CD14-positive monocyte (primary cell): ENCODE measurements at regions not wholly inside any gene's neighbourhood (a gene's known extent, or its start where the extent isn't known, plus 50 kb on each side); places are given as distances from the start of the nearest gene placed in this dataset.

Experiments
- DNase-seq, 3 donors: peaks; one replicate each; pipeline ENCODE4 v3.0.0-alpha.2; 2011 to 2022
- H2AFZ ChIP-seq: 2 replicates; pipeline ENCODE4 v1.6.0; 2012; ENCODE audit warnings: mild to moderate bottlenecking, low read depth, low read length, inconsistent platforms; ENCODE audit not compliant: insufficient read depth, poor library complexity, severe bottlenecking
- H3K27ac ChIP-seq, 2 donors: 1 replicate in 1 of 2; 2 replicates in 1 of 2; pipeline ENCODE4 v1.5.1; 2012 to 2013; ENCODE audit warnings: low read length in 2 of 2, control low read depth in 1 of 2, inconsistent platforms in 1 of 2, low read depth in 1 of 2, mild to moderate bottlenecking in 1 of 2
- H3K27me3 ChIP-seq, 2 donors: one replicate each; pipeline versions ENCODE4 v1.6.0 to v1.6.1; 2011 to 2013; ENCODE audit warnings: low read length in 2 of 2; ENCODE audit not compliant: control insufficient read depth in 2 of 2, insufficient read depth in 2 of 2
- H3K36me3 ChIP-seq, 2 donors: replicated peaks in 1 of 2; 1 replicate in 1 of 2; 2 replicates in 1 of 2; pipeline versions ENCODE4 v1.5.1 to v1.6.1; 2012 to 2013; ENCODE audit warnings: low read length in 2 of 2, control low read depth in 1 of 2, inconsistent platforms in 1 of 2, mild to moderate bottlenecking in 1 of 2; ENCODE audit not compliant: insufficient read depth in 2 of 2, control insufficient read depth in 1 of 2
- H3K4me1 ChIP-seq, 2 donors: 1 replicate in 1 of 2; 2 replicates in 1 of 2; pipeline versions ENCODE4 v1.5.1 to v1.6.1; 2012 to 2013; ENCODE audit warnings: low read length in 2 of 2, control low read depth in 1 of 2, inconsistent platforms in 1 of 2, mild to moderate bottlenecking in 1 of 2, moderate library complexity in 1 of 2; ENCODE audit not compliant: insufficient read depth in 2 of 2, control insufficient read depth in 1 of 2
- H3K4me2 ChIP-seq: replicated peaks from 2 replicates; pipeline ENCODE3; 2012; ENCODE audit warnings: low read length, moderate library complexity, mild to moderate bottlenecking; ENCODE audit not compliant: poor library complexity, severe bottlenecking; ENCODE audit errors: extremely low read depth
- H3K4me3 ChIP-seq, 3 experiments: fragments of 200-600 bp in 1 of 3; sonication (generic) in 1 of 3; replicated peaks in 1 of 3; 1 replicate in 2 of 3; 2 replicates in 1 of 3; pipeline ENCODE4 v1.5.1; 2011 to 2013; ENCODE audit warnings: low read length in 3 of 3, mild to moderate bottlenecking in 3 of 3, control low read depth in 2 of 3, low read depth in 2 of 3, inconsistent platforms in 1 of 3, moderate library complexity in 1 of 3
- H3K79me2 ChIP-seq: 2 replicates; pipeline ENCODE4 v1.6.0; 2012; ENCODE audit warnings: mild to moderate bottlenecking, control low read depth, inconsistent platforms, low read length, moderate library complexity; ENCODE audit not compliant: insufficient read depth
- H3K9ac ChIP-seq: 2 replicates; pipeline ENCODE4 v1.6.0; 2017; ENCODE audit warnings: low read length, mild to moderate bottlenecking; ENCODE audit not compliant: insufficient read depth, poor library complexity, severe bottlenecking
- H3K9me3 ChIP-seq, 2 donors: replicated peaks in 1 of 2; 1 replicate in 1 of 2; 2 replicates in 1 of 2; pipeline versions ENCODE4 v1.5.1 to v1.6.1; 2012 to 2013; ENCODE audit warnings: low read length in 2 of 2, control low read depth in 1 of 2; ENCODE audit not compliant: control insufficient read depth in 1 of 2, insufficient read depth in 1 of 2
- H4K20me1 ChIP-seq: 2 replicates; pipeline ENCODE4 v1.6.0; 2012; ENCODE audit warnings: mild to moderate bottlenecking, low read length, control low read depth, moderate library complexity; ENCODE audit not compliant: insufficient read depth
- H3K27ac Mint-ChIP-seq, 7 donors: one replicate each; pipeline ENCODE4 v1.8.0; 2020; ENCODE audit warnings: mild to moderate bottlenecking in 7 of 7, mixed read lengths in 7 of 7, moderate library complexity in 6 of 7, inconsistent platforms in 2 of 7
- H3K27me3 Mint-ChIP-seq, 3 donors: one replicate each; pipeline ENCODE4 v1.8.0; 2021 to 2022; ENCODE audit warnings: low read depth in 3 of 3, mild to moderate bottlenecking in 3 of 3, mixed read lengths in 3 of 3, moderate library complexity in 3 of 3, inconsistent platforms in 1 of 3
- H3K36me3 Mint-ChIP-seq, 2 donors: one replicate each; pipeline ENCODE4 v1.8.0; 2020; ENCODE audit warnings: mixed read lengths in 2 of 2, inconsistent platforms in 1 of 2, mild to moderate bottlenecking in 1 of 2
- H3K4me1 Mint-ChIP-seq: one replicate; pipeline ENCODE4 v1.8.0; 2020; ENCODE audit warnings: mild to moderate bottlenecking, mixed read lengths
- H3K4me3 Mint-ChIP-seq, 2 donors: one replicate each; pipeline ENCODE4 v1.8.0; 2020; ENCODE audit warnings: mild to moderate bottlenecking in 2 of 2, mixed read lengths in 2 of 2, moderate library complexity in 1 of 2
- H3K9me3 Mint-ChIP-seq, 7 donors: one replicate each; pipeline ENCODE4 v1.8.0; 2020 to 2022; ENCODE audit warnings: mixed read lengths in 7 of 7, mild to moderate bottlenecking in 6 of 7, moderate library complexity in 6 of 7, inconsistent platforms in 2 of 7
- WGBS: methylation state at CpG from one replicate; pipeline ENCODE4 v1.1.5; 2013; ENCODE audit warnings: missing lambda C conversion rate; ENCODE audit not compliant: insufficient coverage; 5-methylcytosine and 5-hydroxymethylcytosine counted together
- intact Hi-C, 2 donors: fragments of 100-400 bp; cut with micrococcal nuclease; formaldehyde crosslinking; loops; one replicate each; pipeline versions ENCODE4 v1.15.0 to v1.15.1; 2023
- TF ChIP-seq, protein P1 (sequence below): fragments of 200-600 bp; IDR thresholded peaks from one replicate; pipeline ENCODE4 v1.8.0; 2022; ENCODE audit warnings: antibody characterized with exemption, mild to moderate bottlenecking

DNA sequence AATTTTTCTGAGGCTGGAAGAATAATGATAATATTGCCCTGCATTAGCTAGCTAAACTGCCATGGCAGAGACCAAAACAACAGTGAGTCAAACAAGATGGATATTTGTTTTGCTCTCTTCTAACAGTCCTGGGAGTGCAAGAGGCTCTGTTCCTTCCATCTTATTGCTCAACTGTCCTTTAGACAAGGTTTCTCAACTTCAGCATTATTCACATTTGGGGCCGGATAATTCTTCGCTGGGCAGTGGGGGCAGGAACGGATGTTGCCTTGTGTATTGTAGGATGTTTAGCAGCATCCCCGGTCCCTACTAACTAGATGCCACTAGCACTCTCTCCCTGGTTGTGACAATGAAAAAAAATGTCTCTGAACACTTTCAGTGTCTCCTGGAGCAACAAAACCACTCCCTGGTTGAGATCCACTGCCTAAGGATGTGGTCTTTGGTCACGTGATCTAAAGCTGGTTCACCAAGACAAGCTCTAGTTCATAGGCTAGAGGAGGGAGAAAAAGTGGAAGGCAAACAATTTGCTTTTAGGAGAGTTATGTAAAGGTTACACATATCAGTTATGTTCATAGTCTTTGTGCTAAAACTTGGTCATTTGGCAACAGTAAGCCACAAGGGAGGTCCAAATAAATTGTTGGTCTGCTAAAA is 144.4 kb downstream of the PCTP start:
- Histone ChIP-seq H3K4me3 (no peak overlapping the region), H3K4me2 (no peak overlapping the region), H3K27me3 (no peaks in the 10 kb centered on the region), H3K9me3 (no peaks in the 10 kb centered on the region), H3K4me1 (peaks cover 0 to 4% of the 10 kb centered on the region in 2 donors), H2AFZ (no peak overlapping the region), H3K9ac (no peak overlapping the region), H3K27ac (no peak overlapping the region), H4K20me1 (no peaks in the 10 kb centered on the region), H3K36me3 (no peaks in the 10 kb centered on the region), H3K79me2 (no peaks in the 10 kb centered on the region)
- intact Hi-C loops = no loop called here
- H3K4me3 Mint-ChIP-seq = no peak overlapping the region
- DNase-seq = no peak
- peaks cover 6% of the 10 kb centered on the region for H3K4me1 Mint-ChIP-seq
- WGBS = no CpG with 5 or more reads among the region's 5 CpGs
- H3K9me3 Mint-ChIP-seq = peaks cover 0 to 9% (median 3%) of the 10 kb centered on the region in 7 donors
- H3K36me3 Mint-ChIP-seq = no peaks in the 10 kb centered on the region
- H3K27me3 Mint-ChIP-seq = peaks cover 2 to 4% (median 2%) of the 10 kb centered on the region in 3 donors
- TF ChIP-seq, protein P1, sequence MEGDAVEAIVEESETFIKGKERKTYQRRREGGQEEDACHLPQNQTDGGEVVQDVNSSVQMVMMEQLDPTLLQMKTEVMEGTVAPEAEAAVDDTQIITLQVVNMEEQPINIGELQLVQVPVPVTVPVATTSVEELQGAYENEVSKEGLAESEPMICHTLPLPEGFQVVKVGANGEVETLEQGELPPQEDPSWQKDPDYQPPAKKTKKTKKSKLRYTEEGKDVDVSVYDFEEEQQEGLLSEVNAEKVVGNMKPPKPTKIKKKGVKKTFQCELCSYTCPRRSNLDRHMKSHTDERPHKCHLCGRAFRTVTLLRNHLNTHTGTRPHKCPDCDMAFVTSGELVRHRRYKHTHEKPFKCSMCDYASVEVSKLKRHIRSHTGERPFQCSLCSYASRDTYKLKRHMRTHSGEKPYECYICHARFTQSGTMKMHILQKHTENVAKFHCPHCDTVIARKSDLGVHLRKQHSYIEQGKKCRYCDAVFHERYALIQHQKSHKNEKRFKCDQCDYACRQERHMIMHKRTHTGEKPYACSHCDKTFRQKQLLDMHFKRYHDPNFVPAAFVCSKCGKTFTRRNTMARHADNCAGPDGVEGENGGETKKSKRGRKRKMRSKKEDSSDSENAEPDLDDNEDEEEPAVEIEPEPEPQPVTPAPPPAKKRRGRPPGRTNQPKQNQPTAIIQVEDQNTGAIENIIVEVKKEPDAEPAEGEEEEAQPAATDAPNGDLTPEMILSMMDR = no peak
- H3K27ac Mint-ChIP-seq = no peak overlapping the region

DNA sequence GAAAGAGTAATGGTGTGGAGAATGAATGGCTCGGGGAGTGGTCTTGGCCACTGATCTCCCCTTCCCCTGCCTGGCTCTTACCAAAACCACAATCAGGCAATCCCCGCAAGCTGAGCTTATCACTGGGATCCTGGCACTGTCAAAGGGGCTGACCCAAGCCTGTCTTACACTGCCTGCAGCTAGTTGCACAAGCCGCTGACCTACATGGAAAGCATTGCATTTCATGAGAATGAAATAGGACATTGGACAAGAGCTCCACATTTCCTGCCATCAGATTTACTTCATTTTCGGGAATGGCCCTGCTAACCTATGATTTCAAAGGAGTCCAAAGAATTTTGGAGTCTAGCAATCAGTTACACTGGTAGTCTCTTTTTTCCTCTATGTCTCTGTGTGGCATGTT is 146.4 kb downstream of the PCTP start:
- H3K27me3 ChIP-seq = no peaks in the 10 kb centered on the region
- no peak overlapping the region for H3K4me2 ChIP-seq
- WGBS = 100% methylated on average over 3 of the region's 4 CpGs
- DNase-seq = no peak
- no peaks in the 10 kb centered on the region for H3K79me2 ChIP-seq
- TF ChIP-seq, protein P1 = no peak
- H3K36me3 ChIP-seq = no peaks in the 10 kb centered on the region
- no peak overlapping the region for H2AFZ ChIP-seq
- Mint-ChIP-seq H3K27ac (no peak overlapping the region), H3K9me3 (peaks cover 0 to 3% (median 0%) of the 10 kb centered on the region in 7 donors), H3K36me3 (no peaks in the 10 kb centered on the region), H3K4me1 (peaks cover 6% of the 10 kb centered on the region), H3K4me3 (no peak overlapping the region), H3K27me3 (peaks cover 2 to 6% (median 2%) of the 10 kb centered on the region in 3 donors)
- intact Hi-C loops = no loop called here
- no peak overlapping the region for H3K27ac ChIP-seq
- H3K4me3 ChIP-seq = no peak overlapping the region
- H4K20me1 ChIP-seq = no peaks in the 10 kb centered on the region
- no peaks in the 10 kb centered on the region for H3K9me3 ChIP-seq
- peaks cover 0 to 4% of the 10 kb centered on the region in 2 donors for H3K4me1 ChIP-seq
- H3K9ac ChIP-seq = no peak overlapping the region
